NCI-H2107 (cell line): ENCODE measurements at regions not wholly inside any gene's neighbourhood (a gene's known extent, or its start where the extent isn't known, plus 50 kb on each side); places are given as distances from the start of the nearest gene placed in this dataset.
"Not testable (repeated sequence)": the region's sequence is repeated elsewhere in the genome, so short reads cannot be mapped to it uniquely, and the experiment has no call there.

Source experiments
- DNase-seq: peaks from one replicate; lab custom pipeline; 2025; lab: John Stamatoyannopoulos, UW

GRCh38 chr5:153257381-153257780 lies 233.1 kb upstream of the GRIA1 start:
- DNase-seq = no peak

- DNase-seq = no peak
Measured at GRCh38 chr5:153258469-153258868, 232.0 kb upstream of the GRIA1 start.

GRCh38 chr5:153267506-153267905 lies 223.0 kb upstream of the GRIA1 start:
- DNase-seq = no peak

GRCh38 chr5:153275695-153276094 lies 214.8 kb upstream of the GRIA1 start:
- DNase-seq = no peak

- DNase-seq = no peak
Measured at GRCh38 chr5:153276151-153276550, 214.3 kb upstream of the GRIA1 start.

GRCh38 chr5:153296251-153296844 lies 194.1 kb upstream of the GRIA1 start:
- not testable (repeated sequence) for DNase-seq

- no peak for DNase-seq
Measured at GRCh38 chr5:153299891-153300290, 190.6 kb upstream of the GRIA1 start.

- no peak for DNase-seq
Measured at GRCh38 chr5:153308282-153308681, 182.2 kb upstream of the GRIA1 start.

- DNase-seq = no peak
Measured at GRCh38 chr5:153318556-153318955, 171.9 kb upstream of the GRIA1 start.

- DNase-seq = no peak
Measured at GRCh38 chr5:153321478-153321877, 169.0 kb upstream of the GRIA1 start.

GRCh38 chr5:153340139-153340538 lies 150.3 kb upstream of the GRIA1 start:
- DNase-seq = no peak

- no peak for DNase-seq
Measured at GRCh38 chr5:153340738-153341137, 149.7 kb upstream of the GRIA1 start.

- DNase-seq = no peak
Measured at GRCh38 chr5:153342487-153342886, 148.0 kb upstream of the GRIA1 start.

- DNase-seq = no peak
Measured at GRCh38 chr5:153347611-153348010, 142.9 kb upstream of the GRIA1 start.

- DNase-seq = peak; percentile 8
Measured at GRCh38 chr5:153350175-153350883, 140.1 kb upstream of the GRIA1 start.

- DNase-seq = no peak
Measured at GRCh38 chr5:153352685-153353219, 137.7 kb upstream of the GRIA1 start.

- no peak for DNase-seq
Measured at GRCh38 chr5:153357493-153358112, 132.9 kb upstream of the GRIA1 start.

GRCh38 chr5:153358315-153358976 lies 132.0 kb upstream of the GRIA1 start:
- no peak for DNase-seq

GRCh38 chr5:153360860-153361259 lies 129.6 kb upstream of the GRIA1 start:
- no peak for DNase-seq

GRCh38 chr5:153361735-153362409 lies 128.6 kb upstream of the GRIA1 start:
- DNase-seq = no peak

- DNase-seq = no peak
Measured at GRCh38 chr5:153365547-153365946, 124.9 kb upstream of the GRIA1 start.

GRCh38 chr5:153367466-153367865 lies 123.0 kb upstream of the GRIA1 start:
- no peak for DNase-seq
